ENCODE measurements at regions not wholly inside any gene's neighbourhood (a gene's known extent, or its start where the extent isn't known, plus 50 kb on each side); places are given as distances from the start of the nearest gene placed in this dataset.
A peak's percentile ranks its signal among the peaks of the same experiment; 100 is the strongest.

- Histone ChIP-seq H3K27ac (no peak overlapping the region), H3K36me3 (no peaks in the 10 kb centered on the region), H3K4me1 (no peaks in the 10 kb centered on the region), H3K4me3 (no peak overlapping the region), H3K27me3 (no peaks in the 10 kb centered on the region), H3K9me3 (no peaks in the 10 kb centered on the region)
- no peak for DNase-seq (ENCODE audit: low spot score in 2 of 2)
- intact Hi-C loops (cut with DNase I; ENCODE audit: low total_unique reads), result no loop called here
- TF ChIP-seq POLR2AphosphoS5 (IDR thresholded peaks at IDR 0.05) (no peak), POLR2A (IDR thresholded peaks at IDR 0.05) (no peak)
- TF ChIP-seq, protein P1, sequence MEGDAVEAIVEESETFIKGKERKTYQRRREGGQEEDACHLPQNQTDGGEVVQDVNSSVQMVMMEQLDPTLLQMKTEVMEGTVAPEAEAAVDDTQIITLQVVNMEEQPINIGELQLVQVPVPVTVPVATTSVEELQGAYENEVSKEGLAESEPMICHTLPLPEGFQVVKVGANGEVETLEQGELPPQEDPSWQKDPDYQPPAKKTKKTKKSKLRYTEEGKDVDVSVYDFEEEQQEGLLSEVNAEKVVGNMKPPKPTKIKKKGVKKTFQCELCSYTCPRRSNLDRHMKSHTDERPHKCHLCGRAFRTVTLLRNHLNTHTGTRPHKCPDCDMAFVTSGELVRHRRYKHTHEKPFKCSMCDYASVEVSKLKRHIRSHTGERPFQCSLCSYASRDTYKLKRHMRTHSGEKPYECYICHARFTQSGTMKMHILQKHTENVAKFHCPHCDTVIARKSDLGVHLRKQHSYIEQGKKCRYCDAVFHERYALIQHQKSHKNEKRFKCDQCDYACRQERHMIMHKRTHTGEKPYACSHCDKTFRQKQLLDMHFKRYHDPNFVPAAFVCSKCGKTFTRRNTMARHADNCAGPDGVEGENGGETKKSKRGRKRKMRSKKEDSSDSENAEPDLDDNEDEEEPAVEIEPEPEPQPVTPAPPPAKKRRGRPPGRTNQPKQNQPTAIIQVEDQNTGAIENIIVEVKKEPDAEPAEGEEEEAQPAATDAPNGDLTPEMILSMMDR (IDR thresholded peaks at IDR 0.05), result no peak
Observed at GRCh38 chr12:95397571-95397970, 76.4 kb upstream of the METAP2 start.

DNA sequence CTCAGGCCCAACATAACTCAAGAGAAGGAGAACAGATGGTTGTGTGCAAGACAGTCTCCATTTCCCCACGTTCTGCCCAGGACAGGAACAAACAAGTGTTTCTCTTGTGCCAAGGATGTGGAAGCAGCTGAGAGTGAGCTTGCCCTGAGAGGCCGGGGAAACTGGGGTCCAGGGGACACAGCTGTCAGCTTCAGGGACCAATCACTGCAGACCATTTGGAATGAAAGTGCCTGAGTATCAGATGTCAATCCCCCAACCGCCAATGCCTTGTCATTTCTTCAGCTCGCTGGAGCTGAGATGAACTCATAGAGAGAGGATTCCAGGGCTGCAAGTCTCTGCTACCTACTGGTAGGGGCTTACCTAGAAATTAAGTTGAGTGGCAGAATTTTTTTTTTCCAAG is 71.9 kb upstream of the METAP2 start:
- TF ChIP-seq, protein P1 (IDR thresholded peaks at IDR 0.05), result no peak
- TF ChIP-seq POLR2A (IDR thresholded peaks at IDR 0.05), result no peak
- TF ChIP-seq POLR2AphosphoS5 (IDR thresholded peaks at IDR 0.05), result no peak
- H3K9me3 ChIP-seq, result no peaks in the 10 kb centered on the region
- no peak overlapping the region for H3K27ac ChIP-seq
- intact Hi-C loops (cut with DNase I; ENCODE audit: low total_unique reads), result no loop called here
- H3K4me3 ChIP-seq, result no peak overlapping the region
- DNase-seq (ENCODE audit: low spot score in 2 of 2), result no peak
- H3K36me3 ChIP-seq, result no peaks in the 10 kb centered on the region
- H3K27me3 ChIP-seq, result no peaks in the 10 kb centered on the region
- H3K4me1 ChIP-seq, result no peaks in the 10 kb centered on the region

DNA sequence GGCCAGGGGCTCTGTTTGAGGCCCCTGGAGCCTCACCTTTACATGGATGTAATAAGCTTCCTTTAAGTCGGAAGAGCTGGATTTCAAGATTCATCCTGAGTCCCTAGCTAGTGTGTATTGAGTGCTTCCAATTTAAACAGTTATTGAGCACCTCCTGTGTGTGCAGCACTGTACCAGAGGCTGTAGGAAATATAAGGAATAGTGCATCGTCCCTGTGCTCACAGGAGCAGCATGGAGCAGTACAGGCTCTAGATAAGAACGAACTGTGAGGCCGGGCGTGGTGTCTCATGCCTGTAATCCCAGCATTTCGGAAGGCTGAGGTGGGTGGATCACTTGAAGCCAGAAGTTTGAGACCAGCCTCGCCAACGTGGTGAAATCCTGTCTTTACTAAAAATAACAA is 65.8 kb upstream of the METAP2 start:
- Histone ChIP-seq H3K27ac (no peak overlapping the region), H3K9me3 (no peaks in the 10 kb centered on the region), H3K36me3 (no peaks in the 10 kb centered on the region), H3K4me1 (no peaks in the 10 kb centered on the region), H3K4me3 (no peak overlapping the region), H3K27me3 (no peaks in the 10 kb centered on the region)
- DNase-seq (ENCODE audit: low spot score in 2 of 2), result no peak
- TF ChIP-seq POLR2A (IDR thresholded peaks at IDR 0.05) (no peak), POLR2AphosphoS5 (IDR thresholded peaks at IDR 0.05) (no peak)
- TF ChIP-seq, protein P1 (IDR thresholded peaks at IDR 0.05), result no peak
- intact Hi-C loops (cut with DNase I; ENCODE audit: low total_unique reads), result no loop called here

- H3K9me3 ChIP-seq, result no peaks in the 10 kb centered on the region
- H3K27me3 ChIP-seq, result no peaks in the 10 kb centered on the region
- intact Hi-C loops (cut with DNase I; ENCODE audit: low total_unique reads), result no loop called here
- TF ChIP-seq, protein P1 (IDR thresholded peaks at IDR 0.05), result no peak
- no peak for TF ChIP-seq POLR2A (IDR thresholded peaks at IDR 0.05)
- TF ChIP-seq POLR2AphosphoS5 (IDR thresholded peaks at IDR 0.05), result no peak
- no peak overlapping the region for H3K4me3 ChIP-seq
- H3K36me3 ChIP-seq, result no peaks in the 10 kb centered on the region
- H3K4me1 ChIP-seq, result no peaks in the 10 kb centered on the region
- no peak for DNase-seq (ENCODE audit: low spot score in 2 of 2)
- H3K27ac ChIP-seq, result peak overlapping the region; percentile 52 to 66
Observed at GRCh38 chr12:95411057-95411456, 62.9 kb upstream of the METAP2 start.

DNA sequence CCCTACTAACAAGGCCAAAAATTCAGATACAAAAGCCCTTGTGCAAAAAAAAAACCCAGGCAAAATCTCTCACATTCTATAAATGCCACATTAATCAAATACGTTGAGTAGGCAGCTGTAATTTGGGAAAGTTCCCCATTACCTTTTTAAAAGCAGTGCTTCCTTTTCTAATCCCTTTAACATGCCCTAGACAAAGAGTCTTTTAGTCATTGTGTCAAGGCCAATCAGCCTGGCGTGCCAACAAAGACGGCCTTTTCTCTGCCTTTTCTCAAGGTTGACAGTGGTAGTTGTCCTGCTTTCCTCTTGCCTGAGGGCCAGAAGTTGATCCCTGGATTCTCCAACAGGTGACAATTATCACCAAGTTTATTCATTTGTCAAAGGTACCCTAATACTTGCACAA is 62.5 kb upstream of the METAP2 start:
- Histone ChIP-seq H3K4me3 (no peak overlapping the region), H3K4me1 (no peaks in the 10 kb centered on the region), H3K27ac (peak overlapping the region; percentile 52 to 66), H3K9me3 (no peaks in the 10 kb centered on the region), H3K36me3 (no peaks in the 10 kb centered on the region), H3K27me3 (no peaks in the 10 kb centered on the region)
- DNase-seq (ENCODE audit: low spot score in 2 of 2), result peak in 1 of 2 donors; percentile 43
- TF ChIP-seq, protein P1 (IDR thresholded peaks at IDR 0.05), result no peak
- TF ChIP-seq POLR2A (IDR thresholded peaks at IDR 0.05), result no peak
- no peak for TF ChIP-seq POLR2AphosphoS5 (IDR thresholded peaks at IDR 0.05)
- intact Hi-C loops (cut with DNase I; ENCODE audit: low total_unique reads), result no loop called here
